PC-9 (cell line): ENCODE measurements at regions not wholly inside any gene's neighbourhood (a gene's known extent, or its start where the extent isn't known, plus 50 kb on each side); places are given as distances from the start of the nearest gene placed in this dataset.

Experiments used
- BruUV-seq: library from RNA; stranded (reverse); fragments of 400-500 nt; replicated peaks from 2 replicates; lab custom pipeline; 2021; lab: Mats Ljungman, UMichigan
- CTCF ChIA-PET: fragments of 300-600 bp; sonication (Branson Sonifier 250); formaldehyde crosslinking; loops from one replicate; lab custom pipeline; 2022; ENCODE audit warnings: antibody characterized with exemption; lab: Charles Lee
- POLR2A ChIA-PET: fragments of 300-600 bp; sonication (Branson Sonifier 250); formaldehyde crosslinking; loops from one replicate; lab custom pipeline; 2022; ENCODE audit warnings: antibody characterized with exemption; ENCODE audit not compliant: unreplicated experiment; lab: Charles Lee
- DNase-seq, 2 experiments: peaks; one replicate each; pipeline versions ENCODE4 v3.0.0 to v3.0.0-alpha.2; 2015 to 2022; ENCODE audit warnings: mixed read lengths in 1 of 2
- H2AFZ ChIP-seq: fragments of 200-600 bp; sonication (generic); 2 replicates; pipeline ENCODE4 v1.8.1; 2017; ENCODE audit warnings: antibody characterized with exemption
- H3F3A ChIP-seq: fragments of 200-600 bp; sonication (generic); 2 replicates; pipeline ENCODE4 v1.8.1; 2017; ENCODE audit warnings: antibody characterized with exemption, mild to moderate bottlenecking, low read depth; ENCODE audit not compliant: insufficient read depth
- H3K27ac ChIP-seq: fragments of 200-600 bp; sonication (generic); 2 replicates; pipeline ENCODE4 v1.6.1; 2016; ENCODE audit warnings: mixed run types
- H3K27me3 ChIP-seq: fragments of 200-600 bp; sonication (generic); 2 replicates; pipeline ENCODE4 v1.6.1; 2016; ENCODE audit warnings: low read depth, mixed run types; ENCODE audit not compliant: insufficient read depth
- H3K36me3 ChIP-seq: fragments of 200-600 bp; sonication (generic); 2 replicates; pipeline ENCODE4 v1.6.1; 2016; ENCODE audit warnings: low read depth, mixed run types
- H3K4me1 ChIP-seq: fragments of 200-600 bp; sonication (generic); replicated peaks from 2 replicates; pipeline ENCODE4 v1.6.1; 2016; ENCODE audit warnings: mixed run types; ENCODE audit not compliant: insufficient read depth
- H3K4me2 ChIP-seq: fragments of 200-600 bp; sonication (generic); 2 replicates; pipeline ENCODE4 v1.6.1; 2017; ENCODE audit warnings: mixed run types
- H3K4me3 ChIP-seq: fragments of 200-600 bp; sonication (generic); 2 replicates; pipeline ENCODE4 v1.6.1; 2016; ENCODE audit warnings: mixed run types
- H3K79me2 ChIP-seq: fragments of 200-600 bp; sonication (generic); 2 replicates; pipeline ENCODE4 v1.6.1; 2017; ENCODE audit warnings: low read depth, mixed run types
- H3K9me2 ChIP-seq: fragments of 200-600 bp; sonication (generic); 2 replicates; pipeline ENCODE4 v1.8.1; 2017; ENCODE audit warnings: mild to moderate bottlenecking; ENCODE audit not compliant: insufficient read depth
- H3K9me3 ChIP-seq: fragments of 200-600 bp; sonication (generic); 2 replicates; pipeline ENCODE4 v1.8.1; 2016; ENCODE audit warnings: low read depth; ENCODE audit not compliant: insufficient read depth
- H4K20me1 ChIP-seq: fragments of 200-600 bp; sonication (generic); 2 replicates; pipeline ENCODE4 v1.8.1; 2017; ENCODE audit not compliant: insufficient read depth
- EZH2 ChIP-seq: fragments of 200-600 bp; sonication (generic); IDR thresholded peaks from 2 replicates; pipeline ENCODE4 v1.8.0; 2017; ENCODE audit warnings: antibody characterized with exemption, low read depth
- intact Hi-C: fragments of 100-400 bp; cut with micrococcal nuclease; formaldehyde crosslinking; loops from one replicate; pipeline ENCODE4 v1.10.0; 2022; ENCODE audit not compliant: unreplicated experiment
- TF ChIP-seq, protein P1 (sequence below): fragments of 200-600 bp; sonication (generic); conservative IDR thresholded peaks from 2 replicates; pipeline ENCODE4 v1.6.1; 2017; ENCODE audit warnings: mixed run types, antibody characterized with exemption, mild to moderate bottlenecking, moderate library complexity

DNA sequence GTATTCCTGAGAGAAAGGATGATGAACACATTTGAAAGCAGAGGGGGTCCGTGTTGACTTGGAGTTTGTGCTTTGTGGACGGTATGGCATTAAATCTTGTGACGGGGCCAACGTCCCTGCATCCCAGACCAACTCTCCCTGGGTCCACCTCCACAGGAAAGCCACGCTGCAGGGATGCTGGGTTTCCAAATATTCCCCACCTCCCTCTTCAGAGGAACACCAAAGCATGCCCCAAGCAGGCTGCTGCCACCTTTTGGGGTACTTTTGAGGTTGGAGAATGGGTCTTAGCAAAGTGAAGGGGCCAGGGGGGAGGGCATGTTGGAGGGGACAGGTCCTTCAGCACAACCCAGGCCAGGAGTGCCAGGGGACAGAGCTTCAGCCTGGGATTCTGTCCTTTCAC, 504.4 kb downstream of the TCERG1L start:
- CTCF ChIA-PET: no interaction called here
- TF ChIP-seq EZH2: no peak
- TF ChIP-seq, protein P1, sequence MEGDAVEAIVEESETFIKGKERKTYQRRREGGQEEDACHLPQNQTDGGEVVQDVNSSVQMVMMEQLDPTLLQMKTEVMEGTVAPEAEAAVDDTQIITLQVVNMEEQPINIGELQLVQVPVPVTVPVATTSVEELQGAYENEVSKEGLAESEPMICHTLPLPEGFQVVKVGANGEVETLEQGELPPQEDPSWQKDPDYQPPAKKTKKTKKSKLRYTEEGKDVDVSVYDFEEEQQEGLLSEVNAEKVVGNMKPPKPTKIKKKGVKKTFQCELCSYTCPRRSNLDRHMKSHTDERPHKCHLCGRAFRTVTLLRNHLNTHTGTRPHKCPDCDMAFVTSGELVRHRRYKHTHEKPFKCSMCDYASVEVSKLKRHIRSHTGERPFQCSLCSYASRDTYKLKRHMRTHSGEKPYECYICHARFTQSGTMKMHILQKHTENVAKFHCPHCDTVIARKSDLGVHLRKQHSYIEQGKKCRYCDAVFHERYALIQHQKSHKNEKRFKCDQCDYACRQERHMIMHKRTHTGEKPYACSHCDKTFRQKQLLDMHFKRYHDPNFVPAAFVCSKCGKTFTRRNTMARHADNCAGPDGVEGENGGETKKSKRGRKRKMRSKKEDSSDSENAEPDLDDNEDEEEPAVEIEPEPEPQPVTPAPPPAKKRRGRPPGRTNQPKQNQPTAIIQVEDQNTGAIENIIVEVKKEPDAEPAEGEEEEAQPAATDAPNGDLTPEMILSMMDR: no peak

DNA sequence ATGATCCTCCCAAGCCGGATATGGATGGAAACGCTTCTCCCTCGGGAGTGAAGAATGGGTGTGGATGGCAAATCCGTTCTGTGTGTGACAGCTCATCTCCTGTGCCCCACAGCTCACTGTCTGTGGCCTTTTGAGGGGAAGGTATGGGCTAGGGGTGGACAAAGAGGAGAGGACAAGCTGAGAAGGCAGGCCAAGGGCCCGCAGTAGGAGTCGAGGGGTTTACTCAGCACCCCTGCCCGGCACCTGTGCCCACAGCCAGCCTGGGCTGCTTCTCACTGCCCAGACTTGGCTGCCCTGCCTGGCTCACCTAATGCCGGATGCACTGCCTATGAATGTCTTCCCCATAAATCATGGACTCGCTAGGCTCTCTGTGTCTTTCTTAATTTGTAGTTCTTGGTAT, 503.8 kb downstream of the TCERG1L start:
- no peaks in the 10 kb centered on the region for H3K36me3 ChIP-seq
- H3K4me2 ChIP-seq: no peak overlapping the region
- DNase-seq: no peak
- intact Hi-C loops: no loop called here
- H3K4me3 ChIP-seq: no peak overlapping the region
- POLR2A ChIA-PET: no interaction called here
- H3K27ac ChIP-seq: no peak overlapping the region
- H3K27me3 ChIP-seq: peaks cover 50% of the 10 kb centered on the region
- no TSS peak for BruUV-seq
- H3K4me1 ChIP-seq: no peaks in the 10 kb centered on the region
- CTCF ChIA-PET: no interaction called here
- H3K79me2 ChIP-seq: no peaks in the 10 kb centered on the region
- no peaks in the 10 kb centered on the region for H3F3A ChIP-seq
- TF ChIP-seq EZH2: no peak
- TF ChIP-seq, protein P1: no peak
- no peak overlapping the region for H2AFZ ChIP-seq
- H4K20me1 ChIP-seq: no peaks in the 10 kb centered on the region
- no peaks in the 10 kb centered on the region for H3K9me2 ChIP-seq
- no peaks in the 10 kb centered on the region for H3K9me3 ChIP-seq

More for the DNA sequence above, 504.4 kb downstream of the TCERG1L start:
- POLR2A ChIA-PET: no interaction called here
- no peak for DNase-seq
- Histone ChIP-seq H3K27me3 (peaks cover 50% of the 10 kb centered on the region), H3K4me2 (no peak overlapping the region), H3K36me3 (no peaks in the 10 kb centered on the region), H3K4me1 (no peaks in the 10 kb centered on the region), H2AFZ (no peak overlapping the region), H3K27ac (no peak overlapping the region), H3F3A (no peaks in the 10 kb centered on the region), H3K9me2 (no peaks in the 10 kb centered on the region), H3K4me3 (no peak overlapping the region), H4K20me1 (no peaks in the 10 kb centered on the region), H3K79me2 (no peaks in the 10 kb centered on the region), H3K9me3 (no peaks in the 10 kb centered on the region)
- intact Hi-C loops: no loop called here
- BruUV-seq: no TSS peak

DNA sequence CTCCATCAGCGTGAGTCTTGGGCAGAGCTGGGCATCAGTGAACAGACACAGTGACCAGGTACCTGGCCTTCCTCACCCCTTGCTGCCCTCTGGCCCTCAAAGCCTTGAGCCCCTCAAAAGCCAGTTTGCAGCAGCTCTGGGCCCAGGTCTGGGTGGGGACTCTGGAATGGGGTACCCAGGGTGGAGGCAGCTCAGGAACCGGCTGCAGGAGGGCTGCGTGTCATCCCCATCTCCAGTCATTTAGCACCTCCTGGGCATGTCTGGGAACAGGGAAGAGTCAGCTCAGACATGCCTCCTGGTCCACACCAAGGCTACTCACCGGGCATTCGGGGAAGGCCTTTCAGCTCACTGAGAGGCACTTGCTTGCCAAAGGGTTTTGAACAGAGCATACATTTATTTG, 503.3 kb downstream of the TCERG1L start:
- Histone ChIP-seq H3K27ac (no peak overlapping the region), H3K9me2 (no peaks in the 10 kb centered on the region), H4K20me1 (no peaks in the 10 kb centered on the region), H3K9me3 (no peaks in the 10 kb centered on the region), H3K27me3 (peaks cover 47% of the 10 kb centered on the region), H3K4me1 (no peaks in the 10 kb centered on the region), H2AFZ (no peak overlapping the region), H3F3A (no peaks in the 10 kb centered on the region), H3K79me2 (no peaks in the 10 kb centered on the region), H3K36me3 (no peaks in the 10 kb centered on the region), H3K4me2 (no peak overlapping the region), H3K4me3 (no peak overlapping the region)
- intact Hi-C loops: no loop called here
- ChIA-PET CTCF (no interaction called here), POLR2A (no interaction called here)
- TF ChIP-seq, protein P1: no peak
- TF ChIP-seq EZH2: no peak
- no TSS peak for BruUV-seq
- DNase-seq: no peak
